ENCODE measurements at regions not wholly inside any gene's neighbourhood (a gene's known extent, or its start where the extent isn't known, plus 50 kb on each side); places are given as distances from the start of the nearest gene placed in this dataset.

- TF ChIP-seq CTCF (conservative IDR thresholded peaks at IDR 0.05 in 1 of 2, IDR thresholded peaks at IDR 0.05 in 1 of 2; ENCODE audit: extremely low read depth in 1 of 2, insufficient read depth in 1 of 2, low read depth in 1 of 2, low read length in 2 of 2): no peak
- TF ChIP-seq EZH2 (IDR thresholded peaks at IDR 0.05; ENCODE audit: borderline replicate concordance, low read length): no peak
These were observed 828.8 kb upstream of the GJE1 start for GRCh38 chr6:141303907-141304306.

Measured in mammary epithelial cell (primary cell).